ENCODE measurements at regions not wholly inside any gene's neighbourhood (a gene's known extent, or its start where the extent isn't known, plus 50 kb on each side); places are given as distances from the start of the nearest gene placed in this dataset.
"Not testable (repeated sequence)": the region's sequence is repeated elsewhere in the genome, so short reads cannot be mapped to it uniquely, and the experiment has no call there.

DNA sequence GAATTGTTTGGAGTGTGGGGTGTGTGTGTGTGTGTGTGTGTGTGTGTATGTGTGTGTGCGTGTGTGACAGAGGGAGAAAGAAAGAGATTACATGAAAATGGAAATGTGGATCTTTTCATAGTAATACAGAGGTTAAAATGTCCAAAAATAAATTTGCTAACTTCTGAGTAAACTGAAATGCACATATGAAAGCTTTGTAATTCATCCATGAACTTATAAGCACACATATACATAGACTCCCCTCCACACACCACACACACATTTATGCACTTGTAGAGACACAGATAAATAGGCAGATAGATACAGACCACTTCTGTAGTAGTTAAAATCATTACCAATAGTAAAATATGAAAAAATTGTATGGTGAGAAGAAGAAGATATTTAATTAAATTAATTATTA lies 108.2 kb upstream of the MSMB start:
- not testable (repeated sequence) for TF ChIP-seq ZFP30, ZFP3, ZNF8, SNAI2 (CRISPR knock-in tag; IDR thresholded peaks at IDR 0.05)
